Upper lobe of right lung (tissue), 1 donor: ENCODE measurements at regions not wholly inside any gene's neighbourhood (a gene's known extent, or its start where the extent isn't known, plus 50 kb on each side); places are given as distances from the start of the nearest gene placed in this dataset.

Experiments
- ATAC-seq: fragments of 200-7000 bp; cut with Tn5 transposase; one replicate; pipeline ENCODE4 v1.9.1; 2020; ENCODE audit warnings: mild to moderate bottlenecking, moderate library complexity
- DNase-seq: peaks from one replicate; pipeline ENCODE4 v3.0.0-alpha.2; 2020
- H3K27ac ChIP-seq: fragments of 200-600 bp; one replicate; pipeline ENCODE4 v1.8.0; 2022
- H3K27me3 ChIP-seq: fragments of 200-600 bp; one replicate; pipeline ENCODE4 v1.8.0; 2022; ENCODE audit warnings: mild to moderate bottlenecking
- H3K36me3 ChIP-seq: fragments of 200-600 bp; one replicate; pipeline ENCODE4 v1.8.0; 2022
- H3K4me1 ChIP-seq: fragments of 200-600 bp; one replicate; pipeline ENCODE4 v1.8.0; 2022
- H3K4me3 ChIP-seq: fragments of 200-600 bp; one replicate; pipeline ENCODE4 v1.8.0; 2022; ENCODE audit warnings: mild to moderate bottlenecking
- H3K9me3 ChIP-seq: fragments of 200-600 bp; one replicate; pipeline ENCODE4 v1.8.0; 2022
- intact Hi-C: fragments of 100-400 bp; cut with DNase I; formaldehyde crosslinking; loops from one replicate; pipeline ENCODE4 v1.11.0; 2022
- TF ChIP-seq, protein P1 (sequence below): fragments of 200-600 bp; IDR thresholded peaks from one replicate; pipeline ENCODE4 v1.8.0; 2022; ENCODE audit warnings: antibody characterized with exemption
- donor health status: DM: no; HTN: yes; CAD: no; lungs with severe emphysema.

DNA sequence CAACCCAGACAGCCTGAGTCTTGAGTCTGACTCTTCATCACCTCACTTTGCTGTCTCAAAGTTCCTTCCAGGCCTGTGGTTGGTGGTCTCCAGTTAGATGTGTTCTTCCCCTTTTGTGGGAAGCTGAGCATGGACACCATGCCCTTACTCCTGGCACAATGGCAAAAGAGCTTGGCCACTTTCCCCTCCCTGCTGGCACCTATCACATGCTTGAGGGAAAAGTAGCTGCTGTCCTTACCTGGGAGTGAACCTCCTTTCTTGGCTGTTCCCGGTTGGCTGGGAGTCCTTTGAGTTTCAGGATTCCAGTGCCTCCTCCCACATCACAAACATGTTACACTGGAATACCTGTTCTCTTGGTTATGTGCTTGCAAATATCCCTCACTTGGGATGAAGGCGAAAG is 97.8 kb downstream of the GATA6 start:
- no peak for ATAC-seq
- no peaks in the 10 kb centered on the region for H3K36me3 ChIP-seq
- TF ChIP-seq, protein P1, sequence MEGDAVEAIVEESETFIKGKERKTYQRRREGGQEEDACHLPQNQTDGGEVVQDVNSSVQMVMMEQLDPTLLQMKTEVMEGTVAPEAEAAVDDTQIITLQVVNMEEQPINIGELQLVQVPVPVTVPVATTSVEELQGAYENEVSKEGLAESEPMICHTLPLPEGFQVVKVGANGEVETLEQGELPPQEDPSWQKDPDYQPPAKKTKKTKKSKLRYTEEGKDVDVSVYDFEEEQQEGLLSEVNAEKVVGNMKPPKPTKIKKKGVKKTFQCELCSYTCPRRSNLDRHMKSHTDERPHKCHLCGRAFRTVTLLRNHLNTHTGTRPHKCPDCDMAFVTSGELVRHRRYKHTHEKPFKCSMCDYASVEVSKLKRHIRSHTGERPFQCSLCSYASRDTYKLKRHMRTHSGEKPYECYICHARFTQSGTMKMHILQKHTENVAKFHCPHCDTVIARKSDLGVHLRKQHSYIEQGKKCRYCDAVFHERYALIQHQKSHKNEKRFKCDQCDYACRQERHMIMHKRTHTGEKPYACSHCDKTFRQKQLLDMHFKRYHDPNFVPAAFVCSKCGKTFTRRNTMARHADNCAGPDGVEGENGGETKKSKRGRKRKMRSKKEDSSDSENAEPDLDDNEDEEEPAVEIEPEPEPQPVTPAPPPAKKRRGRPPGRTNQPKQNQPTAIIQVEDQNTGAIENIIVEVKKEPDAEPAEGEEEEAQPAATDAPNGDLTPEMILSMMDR = no peak
- intact Hi-C loops = no loop called here
- H3K4me1 ChIP-seq = no peaks in the 10 kb centered on the region
- H3K27me3 ChIP-seq = no peaks in the 10 kb centered on the region
- no peak overlapping the region for H3K27ac ChIP-seq
- H3K4me3 ChIP-seq = no peak overlapping the region
- H3K9me3 ChIP-seq = no peaks in the 10 kb centered on the region
- DNase-seq = no peak

DNA sequence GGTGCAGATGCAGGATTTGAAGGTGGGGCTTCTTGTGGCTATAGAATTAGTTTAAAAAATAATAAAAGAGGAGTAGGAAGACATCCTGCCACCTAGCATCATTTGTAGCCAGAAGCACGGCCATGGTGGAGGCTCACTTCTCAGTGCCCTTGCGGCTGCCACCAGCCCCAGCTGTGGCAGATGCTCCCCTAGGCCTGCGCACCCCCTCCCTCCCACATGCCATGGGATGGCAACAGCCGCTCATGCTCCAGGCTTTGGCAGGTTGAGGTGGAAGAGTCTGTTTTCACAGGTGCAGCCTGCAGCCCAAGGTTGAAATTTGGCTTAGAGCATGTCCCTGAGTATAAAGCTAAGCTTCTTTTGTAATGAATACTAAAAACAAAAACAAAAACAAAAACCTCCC is 96.4 kb downstream of the GATA6 start:
- TF ChIP-seq, protein P1 = no peak
- DNase-seq (no peak), ATAC-seq (no peak)
- intact Hi-C loops = no loop called here
- Histone ChIP-seq H3K27ac (no peak overlapping the region), H3K4me1 (no peaks in the 10 kb centered on the region), H3K9me3 (no peaks in the 10 kb centered on the region), H3K27me3 (no peaks in the 10 kb centered on the region), H3K4me3 (no peak overlapping the region), H3K36me3 (no peaks in the 10 kb centered on the region)

DNA sequence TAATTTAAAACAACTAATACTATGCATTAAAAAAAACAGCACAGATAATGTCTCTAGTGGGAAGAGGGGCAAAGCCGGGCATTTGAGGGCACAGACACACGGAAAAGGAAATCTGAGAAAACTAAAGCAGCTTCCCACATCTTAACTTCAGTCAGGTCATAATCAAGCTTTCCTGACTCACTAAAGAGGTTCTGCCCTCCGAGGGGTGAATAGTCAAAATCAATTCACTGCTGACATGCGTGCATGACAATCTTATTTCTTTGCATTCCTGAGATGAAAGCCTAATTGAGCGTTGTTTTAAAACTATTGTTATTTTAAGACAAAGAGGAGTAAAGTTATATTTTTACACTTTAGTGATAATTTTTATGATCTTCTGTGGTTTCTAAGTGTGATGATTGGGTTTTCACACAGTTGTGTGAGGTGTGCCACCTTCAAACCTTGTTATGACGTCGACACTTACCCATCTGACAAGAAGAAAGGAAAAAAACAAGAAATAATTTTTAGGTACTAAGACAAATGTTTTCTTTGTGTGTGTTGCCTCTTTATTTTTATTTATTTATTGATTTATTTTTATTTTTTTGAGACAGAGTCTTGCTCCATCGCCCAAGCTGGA is 90.9 kb downstream of the GATA6 start:
- H3K27me3 ChIP-seq = no peaks in the 10 kb centered on the region
- TF ChIP-seq, protein P1 = no peak
- H3K36me3 ChIP-seq = no peaks in the 10 kb centered on the region
- DNase-seq (no peak), ATAC-seq (no peak)
- H3K9me3 ChIP-seq = no peaks in the 10 kb centered on the region
- H3K4me3 ChIP-seq = no peak overlapping the region
- H3K27ac ChIP-seq = no peak overlapping the region
- peaks cover 4% of the 10 kb centered on the region for H3K4me1 ChIP-seq
- intact Hi-C loops = no loop called here

DNA sequence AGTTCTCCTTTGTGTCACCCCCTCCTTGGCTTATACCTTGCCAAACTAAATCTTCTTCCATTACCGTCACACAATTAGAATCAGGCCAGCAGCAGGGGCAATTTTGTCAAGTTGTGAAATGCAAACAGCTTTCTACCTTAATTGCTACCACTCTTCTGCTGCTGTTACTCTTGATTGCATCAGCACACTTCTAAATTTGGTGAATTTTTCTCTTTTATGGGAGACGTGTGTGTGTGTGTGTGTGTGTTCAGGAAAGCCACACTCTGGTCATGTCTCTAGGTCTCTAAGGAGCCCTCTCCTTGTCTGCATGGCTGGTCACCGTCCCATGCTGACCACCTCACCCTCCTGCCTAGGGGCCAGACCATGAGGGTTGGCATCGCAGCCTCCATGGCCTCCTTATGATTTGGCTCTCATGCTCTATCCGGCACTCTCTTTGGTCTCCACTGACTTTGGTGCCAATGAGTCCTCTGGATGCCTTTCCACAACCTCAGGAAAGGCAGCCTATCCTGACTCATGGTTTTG is 87.7 kb downstream of the GATA6 start:
- Histone ChIP-seq H3K4me1 (peaks cover 26% of the 10 kb centered on the region), H3K9me3 (no peaks in the 10 kb centered on the region), H3K4me3 (no peak overlapping the region), H3K36me3 (no peaks in the 10 kb centered on the region), H3K27ac (no peak overlapping the region), H3K27me3 (no peaks in the 10 kb centered on the region)
- ATAC-seq = no peak
- intact Hi-C loops = no loop called here
- TF ChIP-seq, protein P1 = no peak
- no peak for DNase-seq

DNA sequence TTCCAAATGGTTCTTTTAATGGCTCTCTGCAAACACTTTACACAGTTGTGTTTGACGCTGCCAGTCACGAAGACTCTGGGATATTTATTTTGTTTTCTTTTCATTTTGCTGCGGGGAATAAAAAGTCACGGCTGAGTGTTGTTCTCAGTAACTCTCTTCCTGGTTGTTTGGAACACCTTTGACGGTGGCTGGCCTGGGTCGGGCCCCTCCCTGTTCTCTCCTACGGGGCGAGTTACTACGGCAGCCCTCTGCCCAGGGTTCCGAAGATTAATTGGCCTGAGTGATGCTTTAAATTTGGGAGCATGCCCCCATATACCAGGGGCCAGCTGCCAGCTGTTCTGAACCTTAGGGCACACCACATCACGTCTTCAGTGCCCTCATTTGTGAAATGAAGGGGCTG is 84.7 kb downstream of the GATA6 start:
- no peak for DNase-seq

More for the DNA sequence above, 84.7 kb downstream of the GATA6 start:
- Histone ChIP-seq H3K9me3 (no peaks in the 10 kb centered on the region), H3K27me3 (no peaks in the 10 kb centered on the region), H3K4me3 (no peak overlapping the region), H3K36me3 (no peaks in the 10 kb centered on the region), H3K4me1 (peaks cover 26% of the 10 kb centered on the region), H3K27ac (no peak overlapping the region)
- intact Hi-C loops = no loop called here
- peak; percentile 44 for ATAC-seq
- TF ChIP-seq, protein P1 = no peak
